Fibroblast of lung (primary cell): ENCODE measurements at regions not wholly inside any gene's neighbourhood (a gene's known extent, or its start where the extent isn't known, plus 50 kb on each side); places are given as distances from the start of the nearest gene placed in this dataset.

Source experiments
- DNase-seq, 2 donors: peaks; one replicate each; pipeline versions ENCODE4 v3.0.0 to v3.0.0-alpha.2; 2010; ENCODE audit warnings: low read depth in 2 of 2
- H2AFZ ChIP-seq: 2 replicates; pipeline ENCODE4 v1.5.1; 2012; ENCODE audit warnings: low read length, control low read depth, inconsistent platforms
- H3K27ac ChIP-seq: 2 replicates; pipeline ENCODE4 v1.5.1; 2011; ENCODE audit warnings: low read length, control low read depth; ENCODE audit not compliant: insufficient read depth
- H3K27me3 ChIP-seq: 2 replicates; pipeline ENCODE4 v1.5.1; 2011; ENCODE audit warnings: mild to moderate bottlenecking, low read length; ENCODE audit not compliant: control insufficient read depth, insufficient read depth
- H3K36me3 ChIP-seq: 2 replicates; pipeline ENCODE4 v1.5.1; 2011; ENCODE audit warnings: low read length; ENCODE audit not compliant: control insufficient read depth, insufficient read depth
- H3K4me1 ChIP-seq: 2 replicates; pipeline ENCODE4 v1.5.1; 2011; ENCODE audit warnings: low read length; ENCODE audit not compliant: control insufficient read depth, insufficient read depth; ENCODE audit errors: extremely low read depth
- H3K4me2 ChIP-seq: 2 replicates; pipeline ENCODE4 v1.5.1; 2011; ENCODE audit warnings: low read length, control low read depth; ENCODE audit not compliant: insufficient read depth; ENCODE audit errors: extremely low read depth
- H3K4me3 ChIP-seq, 4 experiments: fragments of 200-600 bp in 1 of 4; sonication (generic) in 1 of 4; replicated peaks in 1 of 4; 2 replicates each; pipeline ENCODE4 v1.5.1; 2011 to 2016; ENCODE audit warnings: low read length in 4 of 4, low read depth in 3 of 4, mild to moderate bottlenecking in 3 of 4, control low read depth in 2 of 4, inconsistent platforms in 1 of 4, mixed read lengths in 1 of 4; ENCODE audit not compliant: insufficient read depth in 1 of 4; ENCODE audit errors: control extremely low read depth in 1 of 4
- H3K79me2 ChIP-seq: 2 replicates; pipeline ENCODE4 v1.5.1; 2012; ENCODE audit warnings: mild to moderate bottlenecking, low read length, inconsistent platforms; ENCODE audit not compliant: control insufficient read depth, insufficient read depth
- H3K9ac ChIP-seq: 2 replicates; pipeline ENCODE4 v1.5.1; 2011; ENCODE audit warnings: mild to moderate bottlenecking, low read length, control low read depth; ENCODE audit not compliant: insufficient read depth
- H3K9me3 ChIP-seq: 2 replicates; pipeline ENCODE4 v1.5.1; 2012; ENCODE audit warnings: low read depth, low read length; ENCODE audit not compliant: control insufficient read depth, insufficient read depth
- H4K20me1 ChIP-seq: 2 replicates; pipeline ENCODE4 v1.5.1; 2011; ENCODE audit warnings: low read length; ENCODE audit not compliant: control insufficient read depth, insufficient read depth; ENCODE audit errors: extremely low read depth
- EZH2 ChIP-seq: IDR thresholded peaks from 2 replicates; pipeline ENCODE4 v1.5.1; 2012; ENCODE audit warnings: low read length, control low read depth, mild to moderate bottlenecking; ENCODE audit errors: missing control alignments
- TF ChIP-seq, protein P1 (sequence below), 2 donors: IDR thresholded peaks in 1 of 2; conservative IDR thresholded peaks in 1 of 2; 1 replicate in 1 of 2; 2 replicates in 1 of 2; pipeline ENCODE4 v1.5.1; 2011 to 2012; ENCODE audit warnings: low read length in 2 of 2, control low read depth in 1 of 2, inconsistent platforms in 1 of 2, low read depth in 1 of 2, mild to moderate bottlenecking in 1 of 2

DNA sequence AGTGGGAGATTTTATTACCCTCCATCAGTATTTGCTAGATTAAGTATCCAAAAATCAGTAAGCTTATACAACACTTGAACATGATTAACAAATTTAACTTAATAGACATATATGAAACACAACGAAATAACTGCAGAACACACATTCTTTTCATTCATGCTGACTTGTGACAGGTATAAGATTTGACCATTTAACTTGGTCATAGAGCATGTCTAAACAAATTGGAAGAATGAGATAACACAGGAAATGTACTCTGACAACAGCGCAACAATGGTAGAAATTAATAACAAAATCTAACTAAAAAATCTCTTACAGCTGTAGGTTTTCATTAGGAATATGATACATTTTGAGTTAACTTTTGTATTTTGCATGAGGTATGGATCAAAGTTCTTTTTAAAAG, 62.4 kb upstream of the TTLL7 start:
- no peak overlapping the region for H3K4me3 ChIP-seq
- H3K4me1 ChIP-seq, result no peaks in the 10 kb centered on the region
- H3K27me3 ChIP-seq, result no peaks in the 10 kb centered on the region
- H3K79me2 ChIP-seq, result no peaks in the 10 kb centered on the region
- H3K9me3 ChIP-seq, result no peaks in the 10 kb centered on the region
- H2AFZ ChIP-seq, result no peak overlapping the region
- H3K27ac ChIP-seq, result no peak overlapping the region
- no peaks in the 10 kb centered on the region for H4K20me1 ChIP-seq
- H3K36me3 ChIP-seq, result no peaks in the 10 kb centered on the region
- TF ChIP-seq, protein P1, sequence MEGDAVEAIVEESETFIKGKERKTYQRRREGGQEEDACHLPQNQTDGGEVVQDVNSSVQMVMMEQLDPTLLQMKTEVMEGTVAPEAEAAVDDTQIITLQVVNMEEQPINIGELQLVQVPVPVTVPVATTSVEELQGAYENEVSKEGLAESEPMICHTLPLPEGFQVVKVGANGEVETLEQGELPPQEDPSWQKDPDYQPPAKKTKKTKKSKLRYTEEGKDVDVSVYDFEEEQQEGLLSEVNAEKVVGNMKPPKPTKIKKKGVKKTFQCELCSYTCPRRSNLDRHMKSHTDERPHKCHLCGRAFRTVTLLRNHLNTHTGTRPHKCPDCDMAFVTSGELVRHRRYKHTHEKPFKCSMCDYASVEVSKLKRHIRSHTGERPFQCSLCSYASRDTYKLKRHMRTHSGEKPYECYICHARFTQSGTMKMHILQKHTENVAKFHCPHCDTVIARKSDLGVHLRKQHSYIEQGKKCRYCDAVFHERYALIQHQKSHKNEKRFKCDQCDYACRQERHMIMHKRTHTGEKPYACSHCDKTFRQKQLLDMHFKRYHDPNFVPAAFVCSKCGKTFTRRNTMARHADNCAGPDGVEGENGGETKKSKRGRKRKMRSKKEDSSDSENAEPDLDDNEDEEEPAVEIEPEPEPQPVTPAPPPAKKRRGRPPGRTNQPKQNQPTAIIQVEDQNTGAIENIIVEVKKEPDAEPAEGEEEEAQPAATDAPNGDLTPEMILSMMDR (conservative IDR thresholded peaks at IDR 0.05 in 1 of 2, IDR thresholded peaks at IDR 0.05 in 1 of 2; ENCODE audit: low read depth in 1 of 2, low read length in 2 of 2), result no peak
- no peak for TF ChIP-seq EZH2
- no peak for DNase-seq
- H3K9ac ChIP-seq, result no peak overlapping the region
- H3K4me2 ChIP-seq, result no peak overlapping the region

DNA sequence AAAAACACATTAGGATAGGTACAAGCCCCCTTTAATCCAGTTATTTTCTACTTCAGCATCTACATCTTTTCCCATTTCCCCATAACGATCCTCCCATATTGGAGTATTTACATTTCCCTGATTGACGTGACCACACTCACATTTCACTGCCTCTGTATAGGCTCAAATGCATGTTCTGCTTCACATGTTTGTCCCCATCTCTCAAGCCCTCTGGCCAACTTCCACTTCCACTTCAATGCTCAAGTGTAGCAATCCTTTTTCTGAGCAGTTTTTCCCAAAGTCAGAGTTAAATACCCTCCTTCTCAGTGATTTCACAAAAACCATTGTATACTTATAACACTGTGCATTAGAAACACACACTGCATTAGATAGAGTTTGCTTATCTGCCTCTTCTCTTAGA, 61.8 kb upstream of the TTLL7 start:
- Histone ChIP-seq H3K9ac (no peak overlapping the region), H3K36me3 (no peaks in the 10 kb centered on the region), H3K4me2 (no peak overlapping the region), H3K27ac (no peak overlapping the region), H3K4me1 (no peaks in the 10 kb centered on the region), H3K4me3 (no peak overlapping the region), H3K79me2 (no peaks in the 10 kb centered on the region), H3K27me3 (no peaks in the 10 kb centered on the region), H4K20me1 (no peaks in the 10 kb centered on the region), H2AFZ (no peak overlapping the region), H3K9me3 (no peaks in the 10 kb centered on the region)
- TF ChIP-seq EZH2, result no peak
- TF ChIP-seq, protein P1 (conservative IDR thresholded peaks at IDR 0.05 in 1 of 2, IDR thresholded peaks at IDR 0.05 in 1 of 2; ENCODE audit: low read depth in 1 of 2, low read length in 2 of 2), result no peak
- no peak for DNase-seq

DNA sequence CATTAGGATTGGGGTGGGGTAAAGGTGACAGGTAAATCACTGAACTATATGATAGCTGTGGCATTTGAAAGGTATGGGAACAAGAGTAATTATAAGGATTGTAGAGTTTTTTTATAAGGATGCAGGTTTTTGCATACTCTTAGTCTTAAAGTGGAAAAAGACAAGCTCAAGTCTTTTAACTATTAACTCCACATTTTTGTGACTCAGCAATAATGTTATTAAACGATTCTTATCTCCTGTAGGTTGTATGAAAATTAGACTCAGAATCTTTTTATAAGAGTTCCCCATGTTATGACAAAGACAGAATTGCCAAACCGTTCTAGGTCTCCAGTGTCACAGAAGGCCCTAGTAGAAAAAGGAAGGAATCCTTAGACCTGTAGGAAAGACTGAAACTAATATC, 49.9 kb upstream of the TTLL7 start:
- Histone ChIP-seq H3K79me2 (no peaks in the 10 kb centered on the region), H3K9ac (no peak overlapping the region), H3K9me3 (no peaks in the 10 kb centered on the region), H3K27me3 (no peaks in the 10 kb centered on the region), H2AFZ (no peak overlapping the region), H3K4me3 (no peak overlapping the region), H3K4me1 (no peaks in the 10 kb centered on the region), H4K20me1 (no peaks in the 10 kb centered on the region), H3K4me2 (no peak overlapping the region), H3K36me3 (no peaks in the 10 kb centered on the region), H3K27ac (no peak overlapping the region)
- TF ChIP-seq, protein P1 (conservative IDR thresholded peaks at IDR 0.05 in 1 of 2, IDR thresholded peaks at IDR 0.05 in 1 of 2; ENCODE audit: low read depth in 1 of 2, low read length in 2 of 2), result no peak
- no peak for TF ChIP-seq EZH2
- no peak for DNase-seq
